Activated CD8-positive, alpha-beta memory T cell treated with anti-CD3 and anti-CD28 coated beads for 36 hours (primary cell): ENCODE measurements at regions not wholly inside any gene's neighbourhood (a gene's known extent, or its start where the extent isn't known, plus 50 kb on each side); places are given as distances from the start of the nearest gene placed in this dataset.

ENCODE experiments used
- CTCF ChIA-PET: fragments of 350-600 bp; sonication (Branson Sonifier 250); formaldehyde crosslinking; loops from one replicate; lab custom pipeline; 2021; ENCODE audit warnings: antibody characterized with exemption; lab: Charles Lee
- POLR2A ChIA-PET: fragments of 350-600 bp; sonication (Branson Sonifier 250); formaldehyde crosslinking; loops from one replicate; lab custom pipeline; 2021; ENCODE audit warnings: antibody characterized with exemption; lab: Charles Lee

- CTCF ChIA-PET, result no interaction called here
- POLR2A ChIA-PET, result no interaction called here
These were observed 145.9 kb upstream of the GALNT15 start for GRCh38 chr3:16028604-16029003.

- ChIA-PET CTCF (no interaction called here), POLR2A (no interaction called here)
These were observed 144.1 kb upstream of the GALNT15 start for GRCh38 chr3:16030342-16030741.

GRCh38 chr3:16031434-16031833 lies 143.0 kb upstream of the GALNT15 start:
- CTCF ChIA-PET, result no interaction called here

GRCh38 chr3:16033889-16034687 lies 140.4 kb upstream of the GALNT15 start:
- CTCF ChIA-PET, result no interaction called here
- POLR2A ChIA-PET, result no interaction called here

More at GRCh38 chr3:16031434-16031833, 143.0 kb upstream of the GALNT15 start:
- POLR2A ChIA-PET, result no interaction called here

GRCh38 chr3:16040991-16041390 lies 133.5 kb upstream of the GALNT15 start:
- ChIA-PET POLR2A (no interaction called here), CTCF (no interaction called here)

GRCh38 chr3:16048435-16049318 lies 125.8 kb upstream of the GALNT15 start:
- CTCF ChIA-PET, result interaction anchor here (0.5 to 4.8 kb wide), 13 partner anchors 9 to 271 kb away, joined by 3 to 26 read pairs (median 3); no protein-coding TSS in a partner anchor
- POLR2A ChIA-PET, result no interaction called here

GRCh38 chr3:16050641-16051467 lies 123.6 kb upstream of the GALNT15 start:
- ChIA-PET CTCF (interaction anchor here (0.5 to 4.8 kb wide), 2 partner anchors 115 to 128 kb away, joined by 3 to 26 read pairs; no protein-coding TSS in a partner anchor), POLR2A (no interaction called here)

- CTCF ChIA-PET, result interaction anchor here (0.5 to 4.8 kb wide), 2 partner anchors 114 to 127 kb away, joined by 3 to 26 read pairs; no protein-coding TSS in a partner anchor
- POLR2A ChIA-PET, result no interaction called here
These were observed 122.8 kb upstream of the GALNT15 start for GRCh38 chr3:16051691-16052090.

GRCh38 chr3:16052964-16053363 lies 121.5 kb upstream of the GALNT15 start:
- ChIA-PET POLR2A (no interaction called here), CTCF (no interaction called here)

- CTCF ChIA-PET, result interaction anchor here (0.7 kb wide), 1 partner anchor 125 kb away, joined by 3 read pairs; no protein-coding TSS in a partner anchor
- POLR2A ChIA-PET, result no interaction called here
These were observed 120.7 kb upstream of the GALNT15 start for GRCh38 chr3:16053794-16054193.

GRCh38 chr3:16055606-16056211 lies 118.8 kb upstream of the GALNT15 start:
- CTCF ChIA-PET, result no interaction called here
- POLR2A ChIA-PET, result no interaction called here

- ChIA-PET POLR2A (no interaction called here), CTCF (no interaction called here)
These were observed 118.3 kb upstream of the GALNT15 start for GRCh38 chr3:16056217-16056616.

GRCh38 chr3:16058521-16058920 lies 116.0 kb upstream of the GALNT15 start:
- ChIA-PET CTCF (interaction anchor here (1.6 kb wide), 1 partner anchor 9 kb away, joined by 4 read pairs; no protein-coding TSS in a partner anchor), POLR2A (no interaction called here)

GRCh38 chr3:16059081-16059537 lies 115.4 kb upstream of the GALNT15 start:
- POLR2A ChIA-PET, result no interaction called here
- CTCF ChIA-PET, result no interaction called here

- ChIA-PET CTCF (interaction anchor here (1.2 kb wide), 1 partner anchor 113 kb away, joined by 3 read pairs; no protein-coding TSS in a partner anchor), POLR2A (no interaction called here)
These were observed 114.6 kb upstream of the GALNT15 start for GRCh38 chr3:16059711-16060357.

- ChIA-PET CTCF (interaction anchor here (1.2 kb wide), 1 partner anchor 113 kb away, joined by 3 read pairs; no protein-coding TSS in a partner anchor), POLR2A (no interaction called here)
These were observed 114.1 kb upstream of the GALNT15 start for GRCh38 chr3:16060358-16060852.

GRCh38 chr3:16060945-16061344 lies 113.5 kb upstream of the GALNT15 start:
- POLR2A ChIA-PET, result no interaction called here
- CTCF ChIA-PET, result interaction anchor here (1.2 kb wide), 1 partner anchor 112 kb away, joined by 3 read pairs; no protein-coding TSS in a partner anchor

- CTCF ChIA-PET, result no interaction called here
- POLR2A ChIA-PET, result no interaction called here
These were observed 113.0 kb upstream of the GALNT15 start for GRCh38 chr3:16061491-16061890.
